Spinal cord (tissue), 9 donors: ENCODE measurements at regions not wholly inside any gene's neighbourhood (a gene's known extent, or its start where the extent isn't known, plus 50 kb on each side); places are given as distances from the start of the nearest gene placed in this dataset.

Experiments used
- DNase-seq, 6 donors: peaks; one replicate each; pipeline versions ENCODE4 v3.0.0 to v3.0.0-alpha.2; 2013 to 2015; ENCODE audit warnings: low spot score in 6 of 6, low read depth in 4 of 6
- H3K27ac ChIP-seq: one replicate; pipeline ENCODE4 v1.5.1; 2013; ENCODE audit warnings: low read depth, low read length, control low read depth
- H3K27me3 ChIP-seq: one replicate; pipeline ENCODE4 v1.6.1; 2013; ENCODE audit warnings: low read length; ENCODE audit not compliant: control insufficient read depth, insufficient read depth
- H3K36me3 ChIP-seq: one replicate; pipeline ENCODE4 v1.6.1; 2013; ENCODE audit warnings: low read length; ENCODE audit not compliant: control insufficient read depth, insufficient read depth
- H3K4me1 ChIP-seq: one replicate; pipeline ENCODE4 v1.6.1; 2013; ENCODE audit warnings: low read length; ENCODE audit not compliant: control insufficient read depth, insufficient read depth
- H3K4me3 ChIP-seq: one replicate; pipeline ENCODE4 v1.5.1; 2013; ENCODE audit warnings: low read depth, low read length, control low read depth
- H3K9me3 ChIP-seq: one replicate; pipeline ENCODE4 v1.6.1; 2013; ENCODE audit warnings: low read length; ENCODE audit not compliant: control insufficient read depth, insufficient read depth
- WGBS: methylation state at CpG from one replicate; pipeline ENCODE4 v1.1.5; 2013; ENCODE audit warnings: missing lambda C conversion rate; ENCODE audit not compliant: insufficient coverage; 5-methylcytosine and 5-hydroxymethylcytosine counted together
- donor health status: healthy.

DNA sequence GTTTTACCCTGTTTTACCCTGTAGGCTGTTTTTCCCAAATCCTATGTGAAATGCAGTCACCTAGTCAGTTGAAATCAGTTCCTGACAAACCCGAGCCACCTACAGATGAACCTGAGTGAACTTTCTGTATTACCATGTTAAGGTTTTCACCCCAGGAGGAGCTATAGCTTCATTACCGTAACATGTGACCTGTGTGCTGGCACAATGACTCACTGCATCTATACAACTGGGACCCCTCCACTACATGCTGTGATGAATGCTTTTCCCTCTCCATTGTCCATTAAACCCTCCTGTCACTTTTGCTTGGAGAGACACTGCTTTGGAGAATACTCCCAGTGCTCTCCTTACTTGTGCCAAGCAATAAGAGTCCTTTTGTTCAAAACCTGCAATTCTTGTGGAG, 1974.8 kb downstream of the EFNA5 start:
- Histone ChIP-seq H3K9me3 (no peaks in the 10 kb centered on the region), H3K4me1 (no peaks in the 10 kb centered on the region), H3K27me3 (no peaks in the 10 kb centered on the region), H3K36me3 (no peaks in the 10 kb centered on the region), H3K27ac (no peak overlapping the region), H3K4me3 (no peak overlapping the region)
- no peak for DNase-seq
- 92% methylated on average over 1 of the region's 2 CpGs for WGBS

DNA sequence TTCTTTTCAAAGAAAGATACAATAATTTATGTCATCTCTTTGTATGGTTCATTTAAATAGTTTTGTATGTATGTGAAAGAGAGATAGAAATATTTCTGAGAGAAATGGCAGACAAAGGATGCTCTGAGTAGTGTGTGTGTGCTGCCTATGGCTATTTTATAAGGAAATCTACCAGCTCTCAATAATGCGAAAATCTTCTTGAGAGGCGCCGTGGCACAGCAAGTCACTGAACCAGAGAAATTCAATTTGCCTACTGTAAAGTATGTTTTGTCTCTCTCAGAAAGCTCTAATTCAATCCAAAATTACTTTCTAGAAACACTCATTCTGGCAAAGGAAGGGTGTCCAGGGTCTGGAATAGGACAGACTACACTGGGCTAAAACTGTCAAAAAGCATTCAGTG, 1981.1 kb downstream of the EFNA5 start:
- no peak overlapping the region for H3K27ac ChIP-seq

DNA sequence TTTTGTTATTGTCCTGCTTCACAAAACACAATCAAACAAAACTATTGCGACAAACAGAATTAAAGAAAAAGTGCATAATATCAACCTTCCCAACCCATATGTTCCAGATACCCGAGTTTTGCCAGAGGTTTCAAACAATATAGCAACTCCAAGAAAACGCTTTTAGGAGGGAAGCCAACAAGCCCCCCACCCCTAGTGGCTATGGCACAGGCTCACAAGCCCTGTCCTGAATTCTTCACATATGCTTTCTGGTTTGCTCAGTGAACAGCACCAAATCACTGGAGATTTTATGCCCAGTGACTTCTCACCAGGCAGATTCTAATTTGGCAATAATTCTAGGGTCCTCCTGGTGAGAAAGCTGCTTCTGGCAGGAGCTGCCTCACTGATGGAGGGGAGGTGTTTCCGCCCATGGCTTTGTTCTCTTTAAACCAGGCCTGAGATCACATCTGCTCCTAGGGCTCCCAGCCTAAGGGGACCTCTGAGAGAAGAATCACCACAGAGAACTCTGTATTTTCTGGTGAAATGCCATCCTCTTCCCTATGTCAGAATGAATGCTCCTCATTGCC, 1982.4 kb downstream of the EFNA5 start:
- peak overlapping the region; percentile 25 for H3K27ac ChIP-seq
- H3K4me1 ChIP-seq = peaks cover 5% of the 10 kb centered on the region
- H3K36me3 ChIP-seq = no peaks in the 10 kb centered on the region
- no peaks in the 10 kb centered on the region for H3K27me3 ChIP-seq
- no peak overlapping the region for H3K4me3 ChIP-seq
- DNase-seq = peak in 2 of 6 donors; percentile 66 to 75
- WGBS = 52% methylated on average over 2 of the region's 4 CpGs
- no peaks in the 10 kb centered on the region for H3K9me3 ChIP-seq

More for the DNA sequence above, 1981.1 kb downstream of the EFNA5 start:
- Histone ChIP-seq H3K4me3 (no peak overlapping the region), H3K27me3 (no peaks in the 10 kb centered on the region), H3K36me3 (no peaks in the 10 kb centered on the region), H3K4me1 (peaks cover 5% of the 10 kb centered on the region), H3K9me3 (no peaks in the 10 kb centered on the region)
- 40% methylated on average over 2 of the region's 3 CpGs for WGBS
- DNase-seq = peak in 1 of 6 donors; percentile 55

DNA sequence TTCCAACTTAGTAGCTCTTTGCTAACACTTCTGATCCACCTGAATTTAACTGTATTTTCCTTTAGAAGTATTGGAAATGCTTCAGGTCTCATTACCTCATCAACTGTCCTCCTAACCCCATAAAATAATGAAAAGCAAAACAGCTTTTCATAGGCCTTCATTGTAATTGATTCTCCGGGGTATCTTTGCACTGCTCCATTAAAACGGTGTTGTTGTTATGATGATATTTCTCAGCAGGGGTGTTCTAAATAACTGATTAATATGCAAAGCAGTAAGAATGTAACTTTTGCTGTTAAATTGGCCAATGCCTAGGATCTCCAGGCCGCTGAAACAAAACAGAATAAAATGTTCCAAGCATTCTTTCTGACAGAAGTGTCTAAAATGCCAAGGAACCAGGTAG, 1983.2 kb downstream of the EFNA5 start:
- Histone ChIP-seq H3K4me3 (no peak overlapping the region), H3K36me3 (no peaks in the 10 kb centered on the region), H3K4me1 (peaks cover 5% of the 10 kb centered on the region), H3K27me3 (no peaks in the 10 kb centered on the region), H3K27ac (no peak overlapping the region), H3K9me3 (no peaks in the 10 kb centered on the region)
- WGBS = 33% methylated on average over 3 of the region's 3 CpGs
- DNase-seq = peak in 1 of 6 donors; percentile 63

DNA sequence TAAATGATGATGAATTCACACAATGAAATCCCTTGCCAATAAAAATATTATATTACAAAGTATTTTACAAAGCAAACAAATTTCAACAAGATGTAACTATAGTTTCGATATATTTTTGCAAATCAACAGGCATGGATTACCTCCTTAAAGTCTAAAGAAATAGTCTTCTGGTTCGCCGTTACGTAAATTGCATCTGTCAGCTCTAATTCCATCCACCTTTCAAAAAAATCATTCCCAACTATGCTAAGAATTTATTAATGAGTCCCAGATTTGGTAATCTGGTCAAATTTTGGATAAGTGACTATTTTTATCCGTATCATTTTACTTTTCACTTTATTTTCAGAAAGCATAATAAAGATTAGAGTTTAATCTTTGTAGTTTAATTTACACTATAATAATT, 1984.9 kb downstream of the EFNA5 start:
- no peak overlapping the region for H3K4me3 ChIP-seq
- peaks cover 5% of the 10 kb centered on the region for H3K4me1 ChIP-seq
- H3K27me3 ChIP-seq = no peaks in the 10 kb centered on the region
- no peaks in the 10 kb centered on the region for H3K36me3 ChIP-seq
- H3K27ac ChIP-seq = no peak overlapping the region
- H3K9me3 ChIP-seq = no peaks in the 10 kb centered on the region
- no CpG with 5 or more reads among the region's 5 CpGs for WGBS
- DNase-seq = no peak

DNA sequence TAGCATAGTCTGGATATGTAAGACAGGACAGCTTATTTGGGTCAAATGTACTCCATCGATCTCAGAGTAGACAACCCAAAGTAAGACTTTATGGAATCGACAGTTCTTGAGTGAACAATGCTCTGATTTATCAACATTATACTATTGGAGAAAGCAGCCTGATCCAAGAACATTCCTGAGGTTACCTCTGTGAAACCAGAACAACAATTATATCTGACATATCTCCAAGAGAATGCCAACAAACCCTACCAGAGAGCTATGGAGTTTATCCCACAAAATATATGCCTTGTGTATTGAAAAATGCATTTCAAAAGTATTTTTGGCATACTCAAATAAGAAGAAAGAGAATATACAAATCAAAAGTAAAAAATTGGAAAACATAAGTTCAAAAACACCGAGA, 1985.9 kb downstream of the EFNA5 start:
- Histone ChIP-seq H3K27ac (no peak overlapping the region), H3K4me1 (peaks cover 5% of the 10 kb centered on the region), H3K4me3 (no peak overlapping the region), H3K36me3 (no peaks in the 10 kb centered on the region), H3K27me3 (no peaks in the 10 kb centered on the region), H3K9me3 (no peaks in the 10 kb centered on the region)
- DNase-seq = no peak
- 80% methylated on average over 1 of the region's 3 CpGs for WGBS

DNA sequence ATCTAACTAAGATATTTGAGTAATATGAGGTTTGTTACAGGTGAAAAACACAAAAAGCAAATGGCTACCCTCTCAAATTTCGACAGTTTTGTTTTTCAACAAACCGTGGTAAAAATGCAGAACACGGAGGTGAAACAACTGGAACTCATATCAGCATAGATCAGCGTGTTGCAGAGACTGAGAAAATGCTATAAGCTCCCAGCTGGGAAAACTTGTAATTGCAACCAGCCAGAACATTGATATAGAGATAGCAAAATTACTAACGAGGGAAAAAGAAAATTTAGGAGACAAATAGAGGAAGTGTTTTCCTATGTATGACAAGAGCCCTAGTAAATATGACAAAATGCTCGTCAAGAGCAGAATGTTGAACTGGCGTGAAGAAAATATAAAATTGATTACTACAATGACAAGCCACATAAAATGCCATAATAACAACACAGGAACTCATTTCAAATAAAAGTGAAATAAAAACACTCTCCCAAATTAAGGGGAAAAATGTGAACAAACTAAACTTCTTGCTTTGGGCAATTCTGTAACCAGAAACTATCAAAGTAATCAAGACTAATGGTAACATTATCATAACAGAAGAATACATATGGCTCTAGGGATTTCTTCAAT, 1989.8 kb downstream of the EFNA5 start:
- peak in 1 of 6 donors; percentile 83 for DNase-seq
- no peak overlapping the region for H3K4me3 ChIP-seq
- no peaks in the 10 kb centered on the region for H3K27me3 ChIP-seq
- WGBS = 96% methylated on average over 4 of the region's 7 CpGs
- no peak overlapping the region for H3K27ac ChIP-seq
- H3K36me3 ChIP-seq = no peaks in the 10 kb centered on the region
- H3K4me1 ChIP-seq = no peaks in the 10 kb centered on the region
- no peaks in the 10 kb centered on the region for H3K9me3 ChIP-seq

DNA sequence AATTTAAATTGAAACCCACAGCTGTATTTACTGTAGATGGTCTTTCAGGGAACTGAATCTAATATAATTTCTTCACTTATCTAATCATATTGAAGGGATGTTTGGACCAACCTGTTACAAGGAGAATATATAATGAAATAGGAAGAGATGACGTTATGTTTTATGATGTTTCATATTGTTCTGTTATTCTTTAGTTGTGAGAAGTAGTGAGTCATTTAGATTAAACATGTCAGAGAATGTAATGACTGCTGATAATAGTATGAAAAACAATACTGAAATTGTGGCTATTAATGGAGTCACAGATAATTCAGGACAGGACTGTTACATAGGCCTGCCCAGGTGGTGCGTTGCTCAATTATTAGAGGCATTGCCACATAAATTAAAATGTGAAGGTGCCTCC, 1993.4 kb downstream of the EFNA5 start:
- Histone ChIP-seq H3K36me3 (no peaks in the 10 kb centered on the region), H3K27ac (no peak overlapping the region), H3K4me3 (no peak overlapping the region), H3K27me3 (no peaks in the 10 kb centered on the region), H3K4me1 (no peaks in the 10 kb centered on the region), H3K9me3 (no peaks in the 10 kb centered on the region)
- 80% methylated on average over 1 of the region's 2 CpGs for WGBS
- DNase-seq = no peak

DNA sequence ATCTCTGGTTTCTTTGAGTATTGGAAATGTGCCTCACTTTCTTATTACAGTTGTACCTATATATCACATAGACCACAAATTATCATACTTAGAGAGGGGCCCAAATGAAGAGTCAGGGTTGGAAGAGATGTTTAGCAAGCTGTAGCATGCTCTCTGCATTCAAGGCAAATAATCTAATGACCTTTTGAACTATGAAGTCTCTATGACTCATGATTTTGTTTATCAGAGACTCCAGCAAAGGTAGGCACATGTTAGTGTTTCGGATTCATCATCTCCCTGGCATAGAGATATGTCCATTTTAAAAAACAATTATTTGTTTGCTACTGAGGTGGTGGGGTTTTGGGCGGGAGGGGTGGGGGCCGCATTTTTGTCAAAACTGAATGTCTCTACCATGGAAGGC, 2000.1 kb downstream of the EFNA5 start:
- Histone ChIP-seq H3K27ac (no peak overlapping the region), H3K4me1 (no peaks in the 10 kb centered on the region), H3K36me3 (no peaks in the 10 kb centered on the region), H3K9me3 (no peaks in the 10 kb centered on the region), H3K4me3 (no peak overlapping the region), H3K27me3 (no peaks in the 10 kb centered on the region)
- no CpG with 5 or more reads among the region's 3 CpGs for WGBS
- no peak for DNase-seq

DNA sequence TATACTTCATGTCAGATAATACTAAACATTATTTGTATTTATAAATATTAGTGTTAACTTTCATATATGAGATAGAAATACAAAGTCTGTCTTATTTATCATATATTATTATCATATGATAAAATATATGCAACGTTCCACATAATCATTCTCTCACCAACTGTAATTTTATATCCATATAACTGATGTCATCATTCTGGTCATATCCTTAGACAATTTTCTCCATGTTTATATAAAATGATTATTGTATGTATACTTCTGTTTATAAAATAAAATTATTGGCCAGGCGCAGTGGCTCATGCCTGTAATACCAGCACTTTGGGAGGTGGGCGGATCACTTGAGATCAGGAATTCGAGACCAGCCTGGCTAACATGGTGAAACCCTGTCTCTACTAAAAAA, 2007.1 kb downstream of the EFNA5 start:
- H3K4me1 ChIP-seq = no peaks in the 10 kb centered on the region
- H3K27me3 ChIP-seq = no peaks in the 10 kb centered on the region
- no peak for DNase-seq
- H3K27ac ChIP-seq = no peak overlapping the region
- WGBS = no CpG with 5 or more reads among the region's 4 CpGs
- no peaks in the 10 kb centered on the region for H3K36me3 ChIP-seq
- H3K9me3 ChIP-seq = no peaks in the 10 kb centered on the region
- H3K4me3 ChIP-seq = no peak overlapping the region
